T-helper 1 cell treated with Interleukin-12 subunit alpha and Interleukin-12 subunit beta and Interleukin-4 antibody, amounts not matched to agents 30 ng/mL and 1 ng/mL, for 36 hours (primary cell): ENCODE measurements at regions not wholly inside any gene's neighbourhood (a gene's known extent, or its start where the extent isn't known, plus 50 kb on each side); places are given as distances from the start of the nearest gene placed in this dataset.

Source experiments
- intact Hi-C: fragments of 100-400 bp; cut with micrococcal nuclease; formaldehyde crosslinking; loops from one replicate; pipeline ENCODE4 v1.15.1; 2024

DNA sequence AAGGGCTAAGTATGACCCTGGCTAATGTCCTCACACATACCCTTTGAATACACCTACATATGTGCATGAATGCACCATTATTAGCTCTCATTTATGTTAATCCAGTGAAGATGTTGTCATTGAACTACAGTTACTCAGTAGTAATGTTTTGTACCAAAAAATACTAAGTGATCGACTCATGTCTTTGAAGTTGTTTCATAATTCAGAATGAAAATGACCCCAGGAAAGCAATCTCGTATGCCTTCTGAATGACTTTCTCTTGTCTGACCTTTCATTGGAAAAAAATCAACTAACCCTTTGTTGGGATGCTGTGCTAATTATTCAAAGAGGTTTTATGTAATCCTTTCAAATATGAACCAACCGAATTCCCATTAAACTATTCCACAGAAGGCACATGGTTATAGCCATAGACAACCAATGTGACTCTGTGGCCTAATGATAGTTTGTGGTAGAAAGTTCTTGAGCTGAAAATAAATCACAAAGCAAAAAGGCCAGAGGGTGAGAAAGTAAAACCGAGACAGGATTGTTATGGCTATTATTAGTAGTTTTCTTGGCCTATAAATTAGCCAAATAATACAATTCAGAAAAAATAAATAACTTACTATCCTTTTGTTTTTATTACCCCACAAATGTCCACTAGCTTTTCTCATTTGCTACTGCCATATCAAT lies 86.8 kb upstream of the STARD13 start:
- intact Hi-C loops = no loop called here

DNA sequence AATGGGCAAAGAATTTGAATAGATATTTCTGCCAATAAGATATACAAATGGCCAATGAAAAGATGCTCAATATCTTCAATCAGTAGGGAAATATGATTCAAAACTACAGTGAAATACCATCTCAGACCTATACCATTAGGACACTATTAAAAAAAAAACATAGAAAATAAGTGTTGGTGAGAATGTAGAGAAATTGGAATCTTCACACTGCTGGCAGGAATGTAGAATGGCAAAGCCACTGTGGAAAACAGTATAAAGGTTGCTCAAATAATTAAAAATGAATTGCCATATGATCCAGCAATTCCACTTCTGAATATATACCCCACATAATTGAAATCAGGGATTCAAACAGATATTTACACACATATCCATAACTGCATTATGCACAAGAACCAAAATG lies 88.1 kb upstream of the STARD13 start:
- intact Hi-C loops = no loop called here

DNA sequence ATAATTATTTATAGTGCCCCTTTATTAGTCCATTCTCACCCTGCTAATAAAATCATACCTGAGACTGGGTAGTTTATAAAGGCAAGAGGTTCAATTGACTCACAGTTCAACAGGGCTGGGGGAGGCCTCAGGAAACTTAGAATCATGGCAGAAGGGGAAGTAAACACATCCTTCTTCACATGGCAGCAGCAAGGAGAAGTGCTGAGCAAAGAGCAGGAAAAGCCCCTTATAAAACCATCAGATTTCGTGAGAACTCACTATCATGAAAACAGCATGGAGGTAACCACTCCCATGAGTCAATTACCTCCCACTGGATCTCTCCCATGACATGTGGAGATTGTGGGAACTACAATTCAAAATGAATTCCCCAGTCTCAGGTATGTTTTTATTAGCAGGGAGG lies 89.9 kb upstream of the STARD13 start:
- intact Hi-C loops = no loop called here

DNA sequence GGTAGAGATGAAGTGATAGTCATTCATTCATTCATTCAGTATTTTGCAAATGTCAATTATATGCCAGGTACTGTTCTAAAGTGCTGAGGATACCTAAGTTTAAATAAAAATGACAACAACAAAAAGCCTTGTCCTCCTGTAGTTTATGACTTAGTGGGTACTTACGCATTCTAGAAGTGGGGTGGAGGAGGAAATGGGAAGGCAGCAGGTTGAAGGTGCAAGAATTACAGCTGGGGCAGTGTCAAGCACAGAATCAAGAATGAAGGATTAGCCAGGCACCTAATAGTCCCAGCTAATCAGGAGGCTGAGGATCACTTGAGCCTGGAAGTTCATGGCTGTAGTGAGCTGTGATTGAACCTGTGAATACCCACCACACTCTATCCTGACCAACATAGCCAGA lies 90.7 kb upstream of the STARD13 start:
- intact Hi-C loops = no loop called here

DNA sequence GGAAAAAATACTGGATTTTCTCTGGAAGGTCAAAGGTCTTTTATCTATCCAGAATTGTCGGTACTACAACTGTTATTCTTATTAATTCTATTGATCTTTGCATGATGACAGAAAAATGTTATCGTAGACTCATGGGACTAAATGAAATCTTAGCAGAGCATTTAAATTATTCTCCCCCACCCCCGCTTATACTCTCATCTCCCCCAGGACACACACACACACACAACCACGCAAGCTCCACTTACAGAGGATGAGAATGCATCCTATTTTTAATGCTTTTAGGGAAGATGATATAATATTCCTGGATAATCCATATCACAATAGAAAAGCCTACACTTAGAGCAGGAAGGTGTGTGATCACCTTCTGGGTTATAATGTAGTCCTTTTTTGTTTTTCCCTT lies 91.9 kb upstream of the STARD13 start:
- intact Hi-C loops = no loop called here

DNA sequence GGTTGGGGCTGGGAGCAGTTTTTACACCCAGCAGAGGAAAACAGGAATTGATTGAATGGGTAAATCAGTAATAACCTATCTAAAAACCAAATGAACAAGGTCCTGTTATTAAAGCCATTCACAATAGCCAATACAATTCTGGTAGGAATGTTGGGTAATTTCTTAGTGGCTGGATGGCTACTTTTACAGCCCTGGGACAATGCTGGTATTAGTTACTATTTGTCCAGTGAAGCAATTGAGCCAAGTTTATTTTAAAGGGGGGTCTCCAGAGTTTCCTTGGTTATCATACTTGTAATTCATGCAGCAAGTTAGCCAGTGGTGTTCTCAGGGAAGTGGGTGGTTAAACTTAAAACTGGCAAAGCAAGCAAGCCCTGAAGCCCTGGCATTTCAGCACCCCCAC lies 92.3 kb upstream of the STARD13 start:
- intact Hi-C loops = no loop called here

DNA sequence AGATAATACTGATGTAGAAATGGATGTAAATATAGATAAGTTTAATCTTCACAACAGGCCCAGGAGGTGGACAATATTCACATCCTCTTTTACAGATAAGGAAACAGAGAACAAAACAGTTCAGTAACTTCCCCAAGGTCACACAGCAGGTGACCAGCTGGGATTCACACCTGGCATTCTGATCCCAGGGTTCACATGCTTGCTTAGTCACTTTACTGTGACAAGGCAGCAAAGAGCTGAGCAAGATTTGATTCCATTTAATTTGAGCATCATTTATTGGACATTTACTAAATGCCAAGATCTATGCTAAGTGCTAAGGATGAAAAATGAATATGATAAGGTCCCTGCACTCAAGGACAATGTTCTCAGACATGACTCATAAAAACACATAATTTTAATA lies 94.1 kb upstream of the STARD13 start:
- intact Hi-C loops = no loop called here

DNA sequence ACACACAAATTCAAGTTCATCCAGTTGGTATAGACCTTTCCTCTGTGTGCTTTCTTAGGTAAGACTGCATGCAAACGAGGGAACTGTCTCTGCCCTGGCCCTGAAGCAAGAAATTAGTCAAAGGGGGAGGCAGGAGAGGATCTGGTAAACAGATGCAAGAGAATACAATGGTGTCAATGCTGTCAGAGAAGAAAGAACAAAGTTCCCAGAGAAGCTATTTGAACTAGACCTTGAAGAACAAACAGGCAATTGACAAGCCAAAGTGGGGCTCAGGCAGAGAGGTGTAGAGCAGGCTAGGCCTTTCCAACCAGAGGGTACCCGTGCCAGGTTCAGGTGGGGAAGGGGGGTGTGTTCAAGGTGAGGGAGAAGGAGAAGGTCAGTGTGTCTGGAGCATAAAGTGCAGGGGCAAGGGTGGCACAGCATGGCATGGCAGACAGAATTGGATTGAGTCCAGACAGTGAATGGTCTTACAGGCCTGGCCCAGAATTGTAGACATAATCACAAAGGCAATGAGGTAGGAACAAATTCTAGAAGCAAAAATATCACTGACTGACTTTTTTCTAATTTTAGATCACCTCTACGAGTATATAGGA lies 95.0 kb upstream of the STARD13 start:
- intact Hi-C loops = no loop called here

DNA sequence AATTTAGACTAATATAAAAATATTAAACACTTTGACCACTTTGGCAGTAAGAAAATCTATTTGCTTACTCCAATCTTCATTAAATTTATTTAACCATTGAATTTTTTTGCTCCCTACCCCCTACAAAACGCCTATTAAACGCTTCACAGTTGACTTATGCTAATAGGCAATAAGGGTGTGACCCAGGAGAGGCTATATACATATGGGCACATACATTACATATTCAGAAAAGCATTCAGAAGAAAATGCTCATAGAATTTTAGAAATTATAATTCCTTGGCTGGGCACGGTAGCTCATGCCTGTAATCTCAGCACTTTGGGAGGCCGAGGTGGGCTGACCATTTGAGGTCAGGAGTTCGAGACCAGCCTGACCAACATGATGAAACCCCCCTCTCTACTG lies 95.6 kb upstream of the STARD13 start:
- intact Hi-C loops = no loop called here

DNA sequence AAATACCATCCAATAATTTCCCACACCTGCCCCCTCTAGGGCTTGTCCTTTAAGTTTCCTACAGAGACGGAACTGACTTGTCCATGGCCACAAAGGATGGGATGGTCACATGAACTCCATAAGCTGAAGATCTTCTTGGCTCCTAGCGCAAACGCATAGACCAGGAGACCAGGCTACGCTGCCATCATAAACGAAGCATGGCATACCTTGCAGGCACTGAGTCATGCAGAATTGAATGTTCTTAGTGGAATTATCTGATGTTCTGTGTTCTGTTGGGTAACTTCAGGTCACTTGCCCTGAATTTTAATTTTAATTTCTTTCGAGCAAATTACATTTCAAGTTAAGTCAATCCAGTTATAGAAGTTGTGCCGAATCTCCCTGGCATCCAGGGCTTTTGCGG lies 96.4 kb upstream of the STARD13 start:
- intact Hi-C loops = no loop called here

DNA sequence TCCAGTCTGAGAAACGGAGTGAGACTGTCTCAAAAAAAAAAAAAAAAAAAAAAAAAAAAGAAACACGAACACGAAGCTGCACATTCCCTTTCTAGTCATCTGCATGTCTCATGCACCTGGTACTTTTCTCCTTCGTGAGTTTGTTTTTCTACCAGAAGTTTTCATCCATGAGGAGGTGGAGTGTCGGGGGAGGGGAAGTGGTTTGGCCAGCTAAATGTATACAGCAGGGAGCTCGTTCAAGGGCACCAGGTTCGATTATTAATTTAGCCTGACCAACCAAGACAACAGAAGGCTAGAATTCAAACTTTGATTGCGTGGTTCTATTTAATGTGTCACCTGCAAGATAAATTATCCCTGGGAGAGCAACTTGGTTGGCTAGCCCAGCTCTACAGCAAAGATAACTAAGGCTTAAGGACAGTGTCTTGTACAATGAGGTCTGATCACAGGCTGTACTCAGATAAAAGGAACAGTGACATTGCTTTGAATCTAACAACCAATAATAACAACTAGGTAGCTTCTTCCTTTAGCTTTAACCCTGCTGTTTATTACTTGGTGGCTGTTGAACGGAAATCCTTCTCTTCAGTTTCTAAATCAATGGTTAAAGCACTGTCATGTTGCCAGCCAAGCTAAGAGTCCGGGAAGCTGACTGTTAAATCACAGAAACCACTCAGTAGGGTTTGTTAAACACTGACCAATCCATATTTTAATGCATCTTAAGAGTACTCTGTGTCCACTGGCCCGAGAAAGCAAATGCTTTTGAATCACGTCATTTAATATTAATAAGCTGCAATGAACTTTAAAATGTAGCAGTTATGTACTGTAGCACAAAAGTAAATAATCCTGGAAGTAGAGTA lies 98.4 kb upstream of the STARD13 start:
- intact Hi-C loops = no loop called here

DNA sequence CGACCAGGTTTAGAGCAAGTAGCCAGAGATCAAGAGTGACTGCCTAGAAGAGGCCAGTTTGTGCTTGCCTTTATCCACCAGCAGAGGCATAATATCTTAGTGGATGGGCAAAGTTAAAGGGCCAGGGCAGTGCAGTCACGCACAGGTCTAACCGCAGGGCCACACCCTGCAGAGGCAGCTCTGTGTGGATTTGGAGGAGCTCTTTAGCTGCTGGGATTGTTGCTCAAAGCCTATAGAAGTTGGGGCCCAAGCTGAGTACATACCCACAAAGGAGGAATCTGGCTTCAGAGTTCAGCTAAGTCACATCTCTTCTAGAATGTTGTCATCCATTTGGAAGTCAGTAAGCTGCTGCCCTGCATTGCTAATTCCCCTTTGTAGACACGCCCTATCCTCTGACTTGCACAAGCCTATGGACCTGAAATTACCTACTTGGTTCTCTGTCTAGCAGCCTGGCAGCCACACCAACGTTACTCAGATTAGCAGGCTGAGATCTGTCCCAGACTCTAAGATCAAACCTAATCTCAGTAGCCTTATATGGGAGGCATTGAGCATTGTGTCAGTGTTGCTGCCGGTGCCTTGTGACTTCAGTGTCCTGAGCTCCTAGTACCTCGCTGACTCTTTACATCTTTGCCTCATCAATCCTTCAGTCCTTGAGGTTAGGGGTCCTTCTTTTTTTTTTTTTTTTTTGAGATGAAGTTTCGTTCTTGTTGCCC lies 102.9 kb upstream of the STARD13 start:
- intact Hi-C loops = no loop called here

DNA sequence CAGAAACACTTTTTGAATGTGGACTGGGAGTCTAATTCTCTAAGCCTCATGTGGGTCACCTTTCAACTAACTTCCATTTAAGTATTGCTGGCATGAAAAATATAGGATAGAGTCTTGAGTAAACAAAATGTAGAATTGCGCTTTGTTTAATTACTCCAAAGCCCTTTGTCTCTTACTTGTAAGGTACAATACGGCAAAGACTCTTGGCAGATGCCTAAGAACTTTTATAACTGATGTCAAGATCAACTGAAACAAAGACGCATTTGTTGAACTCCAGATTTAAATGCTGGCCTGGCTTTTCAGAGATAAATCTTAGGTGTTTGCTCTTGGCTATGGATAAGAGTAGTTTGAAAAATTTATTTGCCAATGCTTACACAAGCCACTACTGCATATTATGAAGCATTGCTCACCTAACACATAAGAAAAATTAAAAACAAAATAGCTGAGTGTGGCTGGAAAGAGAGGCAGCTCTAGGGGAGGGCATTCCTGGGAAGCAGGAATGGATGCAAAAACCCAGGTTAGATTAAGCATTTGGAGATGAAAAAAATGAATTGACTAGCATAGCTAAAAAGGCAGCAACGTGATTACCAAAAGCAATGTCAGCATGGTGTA lies 107.3 kb upstream of the STARD13 start:
- intact Hi-C loops = no loop called here

DNA sequence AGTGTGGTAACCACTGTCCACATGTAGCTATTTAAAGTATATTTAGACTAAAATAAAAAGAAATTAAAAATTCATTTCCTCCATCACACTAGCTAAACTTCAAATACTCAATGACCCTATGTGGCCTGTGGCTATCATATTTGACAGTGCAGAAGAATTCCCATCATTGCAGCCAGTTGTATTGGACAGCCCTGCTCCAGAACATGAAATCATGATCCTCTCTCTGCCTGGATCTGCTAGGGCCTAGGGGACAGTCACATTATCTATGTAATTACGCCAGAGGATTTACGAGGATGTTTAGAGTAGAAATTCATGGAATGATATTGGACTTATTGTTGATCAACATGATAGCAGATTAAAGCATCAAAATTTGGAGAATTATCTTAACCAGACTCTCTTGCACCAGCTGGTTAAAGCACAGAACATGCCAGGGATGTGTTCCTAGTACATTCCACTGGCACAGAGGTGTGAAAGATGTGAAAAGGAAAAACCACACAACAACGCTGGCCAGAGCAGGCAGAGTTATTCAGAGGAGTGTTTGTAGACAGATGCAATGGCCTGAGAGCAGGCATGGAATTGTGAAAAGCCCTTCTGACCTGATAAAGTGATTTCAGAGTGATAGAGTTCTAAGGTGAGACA lies 108.9 kb upstream of the STARD13 start:
- intact Hi-C loops = no loop called here

DNA sequence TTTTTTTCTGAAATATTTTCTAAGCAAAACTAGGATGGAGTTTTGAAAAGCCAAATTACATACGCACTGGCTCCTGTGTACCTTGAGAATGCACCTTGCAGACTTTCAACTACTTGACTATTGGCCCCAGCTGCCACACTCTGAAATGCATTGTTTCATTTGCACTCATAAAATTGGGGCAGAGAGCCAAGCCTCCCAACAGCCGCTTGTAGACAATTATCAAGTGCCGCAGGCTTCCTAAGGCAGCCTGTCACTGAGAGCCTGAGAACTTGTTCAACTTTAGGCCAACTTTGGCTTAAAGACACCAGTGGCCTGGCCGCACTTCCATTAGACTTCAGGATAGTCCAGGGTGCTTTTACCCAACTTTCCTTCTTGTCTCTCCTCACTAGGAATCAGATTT lies 115.7 kb upstream of the STARD13 start:
- intact Hi-C loops = no loop called here

DNA sequence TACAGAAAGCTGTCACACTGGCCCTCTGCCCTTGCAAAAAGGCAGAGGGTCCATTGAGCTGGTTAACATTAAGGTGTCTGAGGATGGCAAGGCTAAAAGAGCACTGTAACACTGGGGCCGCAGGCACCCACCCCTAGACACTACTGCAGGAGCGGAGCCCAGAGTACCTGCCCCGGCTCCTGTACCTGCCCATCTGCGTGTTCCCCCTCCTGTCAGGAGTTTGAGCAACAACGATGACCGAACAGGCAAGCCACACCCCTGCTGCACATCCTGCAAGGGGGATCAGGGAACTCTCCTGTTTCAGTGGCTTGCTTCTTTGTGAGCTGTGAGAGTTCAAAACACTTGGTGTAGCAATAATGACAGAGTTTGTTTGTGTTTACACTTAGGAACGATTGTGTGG lies 117.4 kb upstream of the STARD13 start:
- intact Hi-C loops = no loop called here

DNA sequence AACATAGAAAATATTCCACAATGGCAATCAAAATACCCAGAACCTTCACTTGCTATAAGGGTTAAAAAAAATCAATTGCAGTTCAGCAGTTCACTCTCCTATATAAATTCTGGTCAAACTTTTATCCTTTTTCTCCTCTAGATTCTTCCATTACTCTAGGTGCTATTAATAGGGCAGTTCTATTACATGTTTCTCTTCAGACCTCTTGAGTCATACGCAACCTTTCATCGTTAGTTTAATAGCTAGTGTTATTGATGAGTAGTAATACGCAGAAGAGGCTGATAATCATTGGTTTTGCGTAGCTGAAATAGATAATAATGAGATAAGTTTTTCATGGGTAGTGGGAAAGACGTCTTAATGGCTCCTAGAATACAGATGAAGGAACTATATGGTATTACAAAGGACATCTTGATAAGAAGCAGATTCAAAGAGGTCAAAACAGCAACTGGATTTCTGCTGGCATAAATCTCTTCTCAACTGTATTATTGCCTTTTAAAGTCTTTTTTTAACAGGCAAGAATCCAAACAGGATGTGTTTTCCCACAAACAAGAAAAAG lies 118.3 kb upstream of the STARD13 start:
- intact Hi-C loops = no loop called here

DNA sequence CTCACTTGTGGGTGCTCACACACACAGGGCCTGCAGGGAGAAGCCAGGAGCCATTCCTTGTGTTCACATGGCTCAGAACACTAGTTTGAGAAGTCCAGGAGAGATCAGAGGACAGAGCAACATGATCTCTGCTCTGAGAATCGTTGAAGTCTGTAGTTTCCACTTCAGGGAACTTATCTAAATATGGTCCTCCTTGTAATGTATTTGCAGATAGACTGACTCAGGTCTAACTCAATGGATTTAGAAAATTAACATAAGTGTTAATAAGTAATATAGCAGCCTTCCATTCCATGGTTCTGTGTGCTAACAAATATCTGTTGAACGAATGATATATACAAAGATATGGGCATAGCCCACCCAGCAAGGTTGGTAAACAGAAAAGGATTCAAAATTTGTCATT lies 119.8 kb upstream of the STARD13 start:
- intact Hi-C loops = no loop called here

DNA sequence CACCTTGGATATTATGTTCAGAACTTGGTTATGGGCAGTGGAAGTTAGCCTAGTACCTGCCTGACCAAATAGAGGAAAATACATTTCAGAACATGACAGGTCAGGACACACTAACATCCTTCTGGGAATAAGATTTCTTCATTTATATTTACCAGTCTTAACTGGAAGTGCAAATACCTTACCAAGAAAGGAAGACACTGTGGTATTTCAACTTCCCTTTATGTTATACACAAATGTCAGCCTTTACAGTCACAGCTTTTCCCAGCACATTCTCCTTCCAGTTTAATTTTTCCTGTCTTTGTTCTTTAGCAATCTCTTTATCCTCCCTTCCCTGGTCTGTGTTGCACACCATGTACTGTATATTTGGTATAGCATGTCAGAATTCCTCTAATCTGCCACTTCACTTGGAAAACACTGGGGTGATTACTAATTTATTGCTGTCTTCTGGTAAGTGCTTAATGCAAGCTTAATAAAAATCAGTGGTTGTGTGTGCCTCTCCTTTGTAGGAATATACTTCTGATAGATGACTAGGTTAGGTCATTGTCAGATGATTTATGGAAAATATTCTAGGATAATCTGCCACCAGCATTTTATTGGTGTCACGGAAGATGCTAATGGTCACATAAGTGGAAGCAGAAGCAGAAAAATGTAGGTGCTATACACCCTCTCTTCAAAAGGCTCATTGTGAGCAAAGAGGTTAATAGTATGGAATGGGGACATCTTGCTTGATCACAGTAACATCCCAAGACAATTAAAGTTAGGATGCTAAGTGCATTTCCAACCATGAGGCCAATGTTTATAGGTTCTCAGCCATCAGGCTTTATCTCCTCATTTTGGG lies 124.3 kb upstream of the STARD13 start:
- intact Hi-C loops = no loop called here

DNA sequence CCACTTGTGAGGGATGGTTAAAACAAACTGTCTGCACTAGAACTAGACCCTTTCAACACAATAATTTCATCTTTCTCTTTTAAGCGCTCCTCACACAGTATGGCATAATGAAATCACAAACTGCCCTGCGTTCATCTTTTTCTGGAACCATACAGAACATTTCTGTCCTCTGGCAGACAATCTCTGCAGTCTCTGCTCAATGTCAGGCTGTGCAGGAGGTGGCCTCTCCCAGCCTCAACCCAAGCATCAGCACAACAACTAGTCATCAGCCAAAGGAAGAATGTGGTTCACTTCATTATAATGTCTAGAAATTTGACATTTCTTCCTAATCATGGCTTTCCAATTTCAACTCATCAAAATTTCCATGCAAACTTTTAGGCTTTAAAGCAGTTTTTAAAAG lies 125.1 kb upstream of the STARD13 start:
- intact Hi-C loops = no loop called here
